SK-N-SH (cell line): ENCODE measurements at regions not wholly inside any gene's neighbourhood (a gene's known extent, or its start where the extent isn't known, plus 50 kb on each side); places are given as distances from the start of the nearest gene placed in this dataset.

Experiments
- EP300 ChIP-seq, 2 experiments: IDR thresholded peaks; 2 replicates each; pipeline versions ENCODE4 v1.4.0 to v1.6.1; 2012; ENCODE audit warnings: borderline replicate concordance in 1 of 2, low read depth in 1 of 2, low read length in 1 of 2
- GABPA ChIP-seq: IDR thresholded peaks from 2 replicates; pipeline ENCODE4 v1.4.0; 2012; ENCODE audit warnings: low read depth, mild to moderate bottlenecking
- POLR2AphosphoS5 ChIP-seq: IDR thresholded peaks from 2 replicates; pipeline ENCODE4 v1.6.1; 2012; ENCODE audit warnings: low read depth, low read length
- REST ChIP-seq: IDR thresholded peaks from 2 replicates; pipeline ENCODE4 v1.6.1; 2012; ENCODE audit warnings: mild to moderate bottlenecking, low read depth, low read length, moderate library complexity
- TAF1 ChIP-seq: IDR thresholded peaks from 2 replicates; pipeline ENCODE4 v1.6.1; 2012; ENCODE audit warnings: low read depth, mild to moderate bottlenecking, low read length, moderate library complexity, borderline replicate concordance
- TCF12 ChIP-seq: IDR thresholded peaks from 2 replicates; pipeline ENCODE4 v1.4.0; 2012
- TF ChIP-seq, protein P1 (sequence below): fragments of 200-600 bp; sonication (generic); IDR thresholded peaks from 2 replicates; pipeline ENCODE4 v1.6.1; 2017; ENCODE audit warnings: antibody characterized with exemption, mild to moderate bottlenecking, moderate library complexity

DNA sequence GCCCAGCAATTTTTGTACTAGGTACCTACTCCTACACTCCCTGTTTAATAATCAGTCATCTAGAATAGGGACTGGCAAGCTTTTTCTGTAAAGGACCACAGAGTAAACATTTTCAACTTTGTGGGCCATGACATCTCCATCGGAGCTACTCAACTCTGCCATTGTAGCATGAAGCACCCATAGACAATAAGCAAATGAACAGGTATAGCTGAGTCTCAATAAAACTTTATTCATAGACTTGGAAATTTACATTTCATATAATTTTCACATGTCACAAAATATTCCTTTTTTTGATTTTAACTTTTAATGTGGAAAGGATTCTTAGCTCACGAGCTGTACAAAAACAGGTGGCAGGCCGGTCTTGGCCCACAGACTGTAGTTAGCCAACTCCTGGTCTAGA is 345.8 kb downstream of the SOX9 start:
- TF ChIP-seq GABPA (no peak), EP300 (IDR thresholded peaks at IDR 0.05; ENCODE audit: borderline replicate concordance in 1 of 2, low read depth in 1 of 2, low read length in 1 of 2) (no peak), REST (no peak), TCF12 (no peak), POLR2AphosphoS5 (no peak), TAF1 (no peak)
- TF ChIP-seq, protein P1, sequence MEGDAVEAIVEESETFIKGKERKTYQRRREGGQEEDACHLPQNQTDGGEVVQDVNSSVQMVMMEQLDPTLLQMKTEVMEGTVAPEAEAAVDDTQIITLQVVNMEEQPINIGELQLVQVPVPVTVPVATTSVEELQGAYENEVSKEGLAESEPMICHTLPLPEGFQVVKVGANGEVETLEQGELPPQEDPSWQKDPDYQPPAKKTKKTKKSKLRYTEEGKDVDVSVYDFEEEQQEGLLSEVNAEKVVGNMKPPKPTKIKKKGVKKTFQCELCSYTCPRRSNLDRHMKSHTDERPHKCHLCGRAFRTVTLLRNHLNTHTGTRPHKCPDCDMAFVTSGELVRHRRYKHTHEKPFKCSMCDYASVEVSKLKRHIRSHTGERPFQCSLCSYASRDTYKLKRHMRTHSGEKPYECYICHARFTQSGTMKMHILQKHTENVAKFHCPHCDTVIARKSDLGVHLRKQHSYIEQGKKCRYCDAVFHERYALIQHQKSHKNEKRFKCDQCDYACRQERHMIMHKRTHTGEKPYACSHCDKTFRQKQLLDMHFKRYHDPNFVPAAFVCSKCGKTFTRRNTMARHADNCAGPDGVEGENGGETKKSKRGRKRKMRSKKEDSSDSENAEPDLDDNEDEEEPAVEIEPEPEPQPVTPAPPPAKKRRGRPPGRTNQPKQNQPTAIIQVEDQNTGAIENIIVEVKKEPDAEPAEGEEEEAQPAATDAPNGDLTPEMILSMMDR, result no peak
